ENCODE measurements at regions not wholly inside any gene's neighbourhood (a gene's known extent, or its start where the extent isn't known, plus 50 kb on each side); places are given as distances from the start of the nearest gene placed in this dataset.

DNA sequence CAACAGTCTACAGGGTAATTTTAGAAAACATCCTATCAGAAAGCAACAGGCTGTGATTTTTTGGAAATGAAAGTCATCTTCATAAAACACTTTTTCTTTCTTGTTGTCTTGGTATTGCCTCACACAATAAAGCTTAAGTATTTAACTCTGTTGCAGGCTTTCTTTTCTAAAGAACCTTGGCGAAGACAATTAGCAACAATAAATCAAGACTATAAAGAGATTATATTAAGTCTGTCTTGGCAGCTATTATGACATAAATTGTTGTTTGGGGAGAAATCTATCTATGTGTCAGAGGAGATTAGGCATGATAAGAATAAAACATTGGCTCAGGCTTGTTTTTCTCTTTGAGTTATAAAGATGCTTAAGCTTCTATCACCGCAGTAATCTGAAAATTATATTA, 1774.8 kb downstream of the ARAP2 start:
- ATAC-seq (no peak), DNase-seq (ENCODE audit: low read depth, low spot score) (no peak)
- H3K9ac ChIP-seq (ENCODE audit: low read length), result no peak overlapping the region
- H3K4me1 ChIP-seq (ENCODE audit: control insufficient read depth in 1 of 2, insufficient read depth in 2 of 2, low read length in 2 of 2), result no peaks in the 10 kb centered on the region
- ChIA-PET CTCF (no interaction called here), RAD21 (ENCODE audit: low non-redundant PET in 1 of 2, low total read pairs in 2 of 2, uncharacterized antibody in 2 of 2, unreplicated experiment in 2 of 2) (no interaction called here), POLR2A (no interaction called here)
- H3K79me2 ChIP-seq (ENCODE audit: insufficient read depth, low read length), result no peaks in the 10 kb centered on the region
- no peaks in the 10 kb centered on the region for H3K36me3 ChIP-seq (ENCODE audit: control insufficient read depth in 1 of 2, insufficient read depth in 2 of 2, low read length in 2 of 2)
- TF ChIP-seq ELF1 (IDR thresholded peaks at IDR 0.05; ENCODE audit: borderline replicate concordance, low read depth) (no peak), TCF7L2 (IDR thresholded peaks at IDR 0.05; ENCODE audit: borderline replicate concordance, extremely low read depth, insufficient read depth, insufficient read length) (no peak), FOSL1 (IDR thresholded peaks at IDR 0.05; ENCODE audit: low read depth) (no peak), YY1 (IDR thresholded peaks at IDR 0.05; ENCODE audit: extremely low read depth, insufficient replicate concordance, low read depth, low read length) (no peak), POLR2AphosphoS5 (IDR thresholded peaks at IDR 0.05; ENCODE audit: low read depth, low read length) (no peak), POLR2A (IDR thresholded peaks at IDR 0.05; ENCODE audit: borderline replicate concordance, extremely low read depth, insufficient read depth, insufficient read length) (no peak), ZFX (IDR thresholded peaks at IDR 0.05) (no peak), SP1 (IDR thresholded peaks at IDR 0.05; ENCODE audit: low read depth) (no peak), SIN3A (IDR thresholded peaks at IDR 0.05; ENCODE audit: low read depth) (no peak), EGR1 (IDR thresholded peaks at IDR 0.05; ENCODE audit: low read depth) (no peak), SRF (IDR thresholded peaks at IDR 0.05; ENCODE audit: low read depth) (no peak), EZH2 (IDR thresholded peaks at IDR 0.05) (no peak), CEBPB (IDR thresholded peaks at IDR 0.05; ENCODE audit: low read depth) (no peak), CBX3 (IDR thresholded peaks at IDR 0.05; ENCODE audit: low read depth) (no peak), JUND (IDR thresholded peaks at IDR 0.05) (no peak)
- TF ChIP-seq, protein P1, sequence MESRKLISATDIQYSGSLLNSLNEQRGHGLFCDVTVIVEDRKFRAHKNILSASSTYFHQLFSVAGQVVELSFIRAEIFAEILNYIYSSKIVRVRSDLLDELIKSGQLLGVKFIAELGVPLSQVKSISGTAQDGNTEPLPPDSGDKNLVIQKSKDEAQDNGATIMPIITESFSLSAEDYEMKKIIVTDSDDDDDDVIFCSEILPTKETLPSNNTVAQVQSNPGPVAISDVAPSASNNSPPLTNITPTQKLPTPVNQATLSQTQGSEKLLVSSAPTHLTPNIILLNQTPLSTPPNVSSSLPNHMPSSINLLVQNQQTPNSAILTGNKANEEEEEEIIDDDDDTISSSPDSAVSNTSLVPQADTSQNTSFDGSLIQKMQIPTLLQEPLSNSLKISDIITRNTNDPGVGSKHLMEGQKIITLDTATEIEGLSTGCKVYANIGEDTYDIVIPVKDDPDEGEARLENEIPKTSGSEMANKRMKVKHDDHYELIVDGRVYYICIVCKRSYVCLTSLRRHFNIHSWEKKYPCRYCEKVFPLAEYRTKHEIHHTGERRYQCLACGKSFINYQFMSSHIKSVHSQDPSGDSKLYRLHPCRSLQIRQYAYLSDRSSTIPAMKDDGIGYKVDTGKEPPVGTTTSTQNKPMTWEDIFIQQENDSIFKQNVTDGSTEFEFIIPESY (IDR thresholded peaks at IDR 0.05; ENCODE audit: extremely low read depth, insufficient replicate concordance, low read length), result no peak
- TF ChIP-seq, protein P2, sequence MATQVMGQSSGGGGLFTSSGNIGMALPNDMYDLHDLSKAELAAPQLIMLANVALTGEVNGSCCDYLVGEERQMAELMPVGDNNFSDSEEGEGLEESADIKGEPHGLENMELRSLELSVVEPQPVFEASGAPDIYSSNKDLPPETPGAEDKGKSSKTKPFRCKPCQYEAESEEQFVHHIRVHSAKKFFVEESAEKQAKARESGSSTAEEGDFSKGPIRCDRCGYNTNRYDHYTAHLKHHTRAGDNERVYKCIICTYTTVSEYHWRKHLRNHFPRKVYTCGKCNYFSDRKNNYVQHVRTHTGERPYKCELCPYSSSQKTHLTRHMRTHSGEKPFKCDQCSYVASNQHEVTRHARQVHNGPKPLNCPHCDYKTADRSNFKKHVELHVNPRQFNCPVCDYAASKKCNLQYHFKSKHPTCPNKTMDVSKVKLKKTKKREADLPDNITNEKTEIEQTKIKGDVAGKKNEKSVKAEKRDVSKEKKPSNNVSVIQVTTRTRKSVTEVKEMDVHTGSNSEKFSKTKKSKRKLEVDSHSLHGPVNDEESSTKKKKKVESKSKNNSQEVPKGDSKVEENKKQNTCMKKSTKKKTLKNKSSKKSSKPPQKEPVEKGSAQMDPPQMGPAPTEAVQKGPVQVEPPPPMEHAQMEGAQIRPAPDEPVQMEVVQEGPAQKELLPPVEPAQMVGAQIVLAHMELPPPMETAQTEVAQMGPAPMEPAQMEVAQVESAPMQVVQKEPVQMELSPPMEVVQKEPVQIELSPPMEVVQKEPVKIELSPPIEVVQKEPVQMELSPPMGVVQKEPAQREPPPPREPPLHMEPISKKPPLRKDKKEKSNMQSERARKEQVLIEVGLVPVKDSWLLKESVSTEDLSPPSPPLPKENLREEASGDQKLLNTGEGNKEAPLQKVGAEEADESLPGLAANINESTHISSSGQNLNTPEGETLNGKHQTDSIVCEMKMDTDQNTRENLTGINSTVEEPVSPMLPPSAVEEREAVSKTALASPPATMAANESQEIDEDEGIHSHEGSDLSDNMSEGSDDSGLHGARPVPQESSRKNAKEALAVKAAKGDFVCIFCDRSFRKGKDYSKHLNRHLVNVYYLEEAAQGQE (IDR thresholded peaks at IDR 0.05; ENCODE audit: low read depth), result no peak
- TF ChIP-seq, protein P3, sequence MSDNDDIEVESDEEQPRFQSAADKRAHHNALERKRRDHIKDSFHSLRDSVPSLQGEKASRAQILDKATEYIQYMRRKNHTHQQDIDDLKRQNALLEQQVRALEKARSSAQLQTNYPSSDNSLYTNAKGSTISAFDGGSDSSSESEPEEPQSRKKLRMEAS (IDR thresholded peaks at IDR 0.05), result no peak
- TF ChIP-seq, protein P4, sequence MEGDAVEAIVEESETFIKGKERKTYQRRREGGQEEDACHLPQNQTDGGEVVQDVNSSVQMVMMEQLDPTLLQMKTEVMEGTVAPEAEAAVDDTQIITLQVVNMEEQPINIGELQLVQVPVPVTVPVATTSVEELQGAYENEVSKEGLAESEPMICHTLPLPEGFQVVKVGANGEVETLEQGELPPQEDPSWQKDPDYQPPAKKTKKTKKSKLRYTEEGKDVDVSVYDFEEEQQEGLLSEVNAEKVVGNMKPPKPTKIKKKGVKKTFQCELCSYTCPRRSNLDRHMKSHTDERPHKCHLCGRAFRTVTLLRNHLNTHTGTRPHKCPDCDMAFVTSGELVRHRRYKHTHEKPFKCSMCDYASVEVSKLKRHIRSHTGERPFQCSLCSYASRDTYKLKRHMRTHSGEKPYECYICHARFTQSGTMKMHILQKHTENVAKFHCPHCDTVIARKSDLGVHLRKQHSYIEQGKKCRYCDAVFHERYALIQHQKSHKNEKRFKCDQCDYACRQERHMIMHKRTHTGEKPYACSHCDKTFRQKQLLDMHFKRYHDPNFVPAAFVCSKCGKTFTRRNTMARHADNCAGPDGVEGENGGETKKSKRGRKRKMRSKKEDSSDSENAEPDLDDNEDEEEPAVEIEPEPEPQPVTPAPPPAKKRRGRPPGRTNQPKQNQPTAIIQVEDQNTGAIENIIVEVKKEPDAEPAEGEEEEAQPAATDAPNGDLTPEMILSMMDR (IDR thresholded peaks at IDR 0.05 in 2 of 3, conservative IDR thresholded peaks at IDR 0.05 in 1 of 3; ENCODE audit: borderline replicate concordance in 1 of 3, insufficient read depth in 1 of 3, low read depth in 2 of 3, low read length in 2 of 3), result no peak
- TF ChIP-seq, protein P5, sequence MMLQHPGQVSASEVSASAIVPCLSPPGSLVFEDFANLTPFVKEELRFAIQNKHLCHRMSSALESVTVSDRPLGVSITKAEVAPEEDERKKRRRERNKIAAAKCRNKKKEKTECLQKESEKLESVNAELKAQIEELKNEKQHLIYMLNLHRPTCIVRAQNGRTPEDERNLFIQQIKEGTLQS (IDR thresholded peaks at IDR 0.05), result no peak
- no peak overlapping the region for H3K4me2 ChIP-seq (ENCODE audit: low read length)
- H3K4me3 ChIP-seq (replicated peaks in 1 of 2; ENCODE audit: low read depth in 1 of 2, low read length in 2 of 2), result no peak overlapping the region
- no peaks in the 10 kb centered on the region for H3K27me3 ChIP-seq (ENCODE audit: insufficient read depth, low read length)
- H3K27ac ChIP-seq (ENCODE audit: low read depth, low read length), result no peak overlapping the region
- intact Hi-C loops (cut with micrococcal nuclease), result no loop called here
- H4K20me1 ChIP-seq (ENCODE audit: insufficient read depth), result no peaks in the 10 kb centered on the region
- no peaks in the 10 kb centered on the region for H3K9me3 ChIP-seq (ENCODE audit: control insufficient read depth in 1 of 2, insufficient read depth in 1 of 2, low read depth in 1 of 2, low read length in 2 of 2)
- no TSS peak for BruUV-seq (replicated peaks)
- 0 out of 2 replicates have a peak, but pooled peaks cover 3% of the 10 kb centered on the region for H3K9me2 ChIP-seq (ENCODE audit: insufficient read depth)
- H2AFZ ChIP-seq (ENCODE audit: low read depth, low read length, poor library complexity, severe bottlenecking), result no peak overlapping the region

Data from HCT116 (cell line).